ENCODE measurements at regions not wholly inside any gene's neighbourhood (a gene's known extent, or its start where the extent isn't known, plus 50 kb on each side); places are given as distances from the start of the nearest gene placed in this dataset.

DNA sequence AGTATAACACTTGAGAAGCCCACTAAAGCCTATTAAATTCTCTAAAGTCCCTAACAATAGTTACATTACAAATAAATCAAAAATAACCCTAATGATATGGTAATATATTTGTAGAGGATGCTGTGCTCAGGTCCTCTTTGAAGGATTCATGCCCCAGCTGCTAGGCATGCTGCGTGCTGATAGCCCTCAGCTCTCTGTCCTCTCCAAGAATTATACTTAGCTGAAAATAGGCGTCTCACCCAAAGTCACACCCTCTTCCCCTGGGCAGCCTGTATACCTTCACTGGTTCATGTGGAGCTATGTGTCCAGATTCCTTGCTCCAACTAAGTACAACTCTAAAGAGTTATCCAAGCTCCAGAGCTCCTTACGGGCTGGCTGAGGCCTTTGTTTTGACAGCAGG, 312.5 kb upstream of the ZNF385D start:
- TF ChIP-seq, protein P1, sequence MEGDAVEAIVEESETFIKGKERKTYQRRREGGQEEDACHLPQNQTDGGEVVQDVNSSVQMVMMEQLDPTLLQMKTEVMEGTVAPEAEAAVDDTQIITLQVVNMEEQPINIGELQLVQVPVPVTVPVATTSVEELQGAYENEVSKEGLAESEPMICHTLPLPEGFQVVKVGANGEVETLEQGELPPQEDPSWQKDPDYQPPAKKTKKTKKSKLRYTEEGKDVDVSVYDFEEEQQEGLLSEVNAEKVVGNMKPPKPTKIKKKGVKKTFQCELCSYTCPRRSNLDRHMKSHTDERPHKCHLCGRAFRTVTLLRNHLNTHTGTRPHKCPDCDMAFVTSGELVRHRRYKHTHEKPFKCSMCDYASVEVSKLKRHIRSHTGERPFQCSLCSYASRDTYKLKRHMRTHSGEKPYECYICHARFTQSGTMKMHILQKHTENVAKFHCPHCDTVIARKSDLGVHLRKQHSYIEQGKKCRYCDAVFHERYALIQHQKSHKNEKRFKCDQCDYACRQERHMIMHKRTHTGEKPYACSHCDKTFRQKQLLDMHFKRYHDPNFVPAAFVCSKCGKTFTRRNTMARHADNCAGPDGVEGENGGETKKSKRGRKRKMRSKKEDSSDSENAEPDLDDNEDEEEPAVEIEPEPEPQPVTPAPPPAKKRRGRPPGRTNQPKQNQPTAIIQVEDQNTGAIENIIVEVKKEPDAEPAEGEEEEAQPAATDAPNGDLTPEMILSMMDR (IDR thresholded peaks at IDR 0.05; ENCODE audit: low read depth, low read length): no peak
- in situ Hi-C loops (cut with HindIII; ENCODE audit: low sequenced_read_pairs): no loop called here
- H3K4me3 ChIP-seq (ENCODE audit: low read depth, low read length): no peak overlapping the region
- no peak for DNase-seq (ENCODE audit: low read depth, low spot score)

DNA sequence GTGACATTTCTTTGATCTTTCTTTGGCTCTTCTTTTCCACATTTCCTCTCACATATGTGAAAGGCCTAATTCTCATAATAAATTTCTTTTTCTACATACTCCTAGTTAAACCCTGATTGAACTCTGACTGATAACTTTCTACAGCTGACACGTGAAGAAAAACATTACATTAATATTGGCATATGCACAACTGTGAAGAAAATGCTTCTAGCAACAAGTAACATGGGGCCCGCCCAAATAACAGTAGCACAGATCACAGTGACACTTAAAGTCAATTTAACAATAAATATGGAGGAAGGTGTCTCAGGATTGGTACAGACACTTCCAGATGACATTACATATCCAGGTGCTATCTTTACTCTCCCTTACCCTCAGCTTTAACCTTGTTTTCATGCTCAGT, 317.6 kb upstream of the ZNF385D start:
- in situ Hi-C loops (cut with HindIII; ENCODE audit: low sequenced_read_pairs): no loop called here
- DNase-seq (ENCODE audit: low read depth, low spot score): no peak
- TF ChIP-seq, protein P1 (IDR thresholded peaks at IDR 0.05; ENCODE audit: low read depth, low read length): no peak
- H3K4me3 ChIP-seq (ENCODE audit: low read depth, low read length): no peak overlapping the region

DNA sequence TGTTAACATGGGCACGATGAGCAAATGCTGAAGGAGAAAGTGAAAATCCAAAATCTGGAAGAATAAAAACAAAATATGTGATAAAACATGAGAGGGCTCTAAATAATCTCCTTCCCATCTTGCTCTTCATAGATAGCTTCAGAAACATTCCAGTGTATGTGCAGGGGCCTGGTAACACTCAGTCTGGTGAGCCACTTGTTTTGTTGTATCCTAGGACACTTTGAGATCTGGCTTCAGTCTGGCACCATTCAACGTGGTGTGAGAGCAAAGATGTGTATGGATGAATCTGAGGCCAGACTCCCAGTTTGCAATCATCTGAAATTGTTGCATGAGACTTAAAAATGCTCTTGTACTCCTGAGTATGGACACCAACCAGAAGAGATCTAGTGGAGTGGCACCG, 337.2 kb upstream of the ZNF385D start:
- TF ChIP-seq, protein P1 (IDR thresholded peaks at IDR 0.05; ENCODE audit: low read depth, low read length): no peak
- no peak for DNase-seq (ENCODE audit: low read depth, low spot score)
- in situ Hi-C loops (cut with HindIII; ENCODE audit: low sequenced_read_pairs): no loop called here
- no peak overlapping the region for H3K4me3 ChIP-seq (ENCODE audit: low read depth, low read length)

DNA sequence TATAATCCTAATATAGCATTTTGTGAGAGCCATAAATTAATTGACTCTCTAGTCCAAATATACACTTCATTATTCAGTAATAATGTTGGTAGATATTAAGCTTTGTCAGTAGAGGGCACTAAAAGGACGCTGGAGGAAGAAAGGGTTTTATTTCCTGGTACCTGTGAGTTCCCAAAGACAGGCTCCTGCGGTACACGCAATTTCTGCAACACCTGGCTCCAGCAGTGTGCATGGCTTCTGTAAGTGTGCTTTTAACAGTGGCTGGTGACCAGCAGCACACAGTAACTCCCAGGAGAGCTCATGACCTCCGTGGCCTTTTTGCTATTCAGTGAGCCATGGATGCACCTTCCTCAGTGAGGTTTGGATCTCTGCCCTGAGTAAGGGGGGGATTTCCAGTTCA, 338.3 kb upstream of the ZNF385D start:
- TF ChIP-seq, protein P1 (IDR thresholded peaks at IDR 0.05; ENCODE audit: low read depth, low read length): peak; percentile 54
- H3K4me3 ChIP-seq (ENCODE audit: low read depth, low read length): no peak overlapping the region
- DNase-seq (ENCODE audit: low read depth, low spot score): peak; percentile 19
- in situ Hi-C loops (cut with HindIII; ENCODE audit: low sequenced_read_pairs): no loop called here

DNA sequence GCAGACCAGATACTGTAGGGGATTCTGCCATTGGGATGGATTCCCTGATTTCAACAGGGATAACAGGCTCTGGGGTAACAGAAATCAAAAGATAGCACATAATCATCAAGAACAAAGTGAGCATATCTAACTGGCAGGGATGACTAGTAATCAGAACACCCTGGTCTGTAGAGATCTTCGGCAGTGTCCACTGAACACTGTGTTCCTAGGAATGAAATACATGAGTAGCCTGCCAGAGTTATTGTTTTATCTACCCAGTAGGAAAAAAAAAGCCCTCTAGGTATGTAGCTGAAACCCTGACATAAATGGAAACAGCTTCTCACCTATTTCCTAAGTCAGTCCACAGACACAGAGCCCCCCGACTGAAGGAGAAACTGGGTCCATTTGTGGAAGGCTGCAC, 340.3 kb upstream of the ZNF385D start:
- in situ Hi-C loops (cut with HindIII; ENCODE audit: low sequenced_read_pairs): no loop called here
- TF ChIP-seq, protein P1 (IDR thresholded peaks at IDR 0.05; ENCODE audit: low read depth, low read length): no peak

DNA sequence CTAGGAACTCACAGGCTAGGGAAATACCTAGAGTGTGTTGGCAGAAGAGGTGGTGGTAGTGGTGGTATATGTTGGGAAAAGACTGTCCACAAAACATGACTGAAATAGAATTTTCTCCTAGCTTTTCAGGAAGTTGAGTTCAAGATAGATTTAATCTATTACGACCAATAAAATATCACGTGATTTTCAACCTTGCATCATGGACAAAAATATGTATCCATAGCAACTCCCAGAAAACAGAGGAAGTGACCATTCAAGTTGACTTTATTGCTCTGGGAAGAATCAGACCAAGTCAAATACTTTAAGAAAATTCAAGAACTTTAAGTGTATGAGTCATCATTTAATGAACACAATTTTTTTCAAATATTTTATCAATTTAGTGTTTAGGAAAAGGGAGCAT, 347.0 kb upstream of the ZNF385D start:
- DNase-seq (ENCODE audit: low read depth, low spot score): no peak
- H3K4me3 ChIP-seq (ENCODE audit: low read depth, low read length): no peak overlapping the region
- TF ChIP-seq, protein P1 (IDR thresholded peaks at IDR 0.05; ENCODE audit: low read depth, low read length): no peak
- in situ Hi-C loops (cut with HindIII; ENCODE audit: low sequenced_read_pairs): no loop called here

More for the DNA sequence above, 340.3 kb upstream of the ZNF385D start:
- H3K4me3 ChIP-seq (ENCODE audit: low read depth, low read length): no peak overlapping the region
- DNase-seq (ENCODE audit: low read depth, low spot score): no peak

DNA sequence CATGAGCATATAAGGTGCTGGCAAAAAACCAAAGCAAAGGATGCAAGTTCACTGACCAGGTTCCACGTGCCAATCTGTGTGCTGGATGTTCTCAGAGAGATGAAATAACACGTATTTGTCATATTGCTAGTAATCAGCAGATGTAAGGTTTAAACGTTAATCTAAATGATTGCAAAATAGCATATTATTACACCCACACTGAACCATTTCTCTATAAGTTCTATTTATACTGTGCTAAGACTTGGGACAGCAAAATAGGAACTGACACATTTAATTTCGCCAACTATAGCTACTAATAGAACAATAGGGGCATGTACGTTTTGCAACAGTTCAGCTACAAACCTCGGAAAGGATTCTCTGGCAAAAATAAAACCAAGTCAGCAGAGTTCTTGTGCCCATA, 350.3 kb upstream of the ZNF385D start:
- in situ Hi-C loops (cut with HindIII; ENCODE audit: low sequenced_read_pairs): no loop called here
- TF ChIP-seq, protein P1 (IDR thresholded peaks at IDR 0.05; ENCODE audit: low read depth, low read length): no peak
- H3K4me3 ChIP-seq (ENCODE audit: low read depth, low read length): no peak overlapping the region
- DNase-seq (ENCODE audit: low read depth, low spot score): no peak

All from astrocyte of the spinal cord (primary cell).